ENCODE measurements at regions not wholly inside any gene's neighbourhood (a gene's known extent, or its start where the extent isn't known, plus 50 kb on each side); places are given as distances from the start of the nearest gene placed in this dataset.

GRCh38 chr16:25344006-25344405 is 86.4 kb upstream of the ZKSCAN2 start:
- Histone ChIP-seq H3K4me2 (ENCODE audit: insufficient read depth, low read length) (no peak overlapping the region), H3K27ac (ENCODE audit: insufficient read depth, low read depth, low read length) (no peak overlapping the region), H3K9ac (replicated peaks; ENCODE audit: extremely low read depth, insufficient read depth, low read length) (no peak overlapping the region), H3K9me1 (replicated peaks; ENCODE audit: control insufficient read depth, extremely low read depth, insufficient read depth, low read length) (no peaks in the 10 kb centered on the region), H3K27me3 (ENCODE audit: control insufficient read depth in 2 of 2, insufficient read depth in 2 of 2, low read length in 2 of 2) (no peaks in the 10 kb centered on the region), H4K20me1 (replicated peaks; ENCODE audit: control insufficient read depth, extremely low read depth, insufficient read depth, low read length) (no peaks in the 10 kb centered on the region), H2AFZ (ENCODE audit: low read depth, low read length) (no peak overlapping the region), H3K9me3 (replicated peaks; ENCODE audit: control insufficient read depth, insufficient read depth, low read length) (no peaks in the 10 kb centered on the region), H3K4me3 (replicated peaks in 1 of 3; ENCODE audit: insufficient read depth in 1 of 3, low read depth in 1 of 3, low read length in 3 of 3) (no peak overlapping the region), H3K4me1 (ENCODE audit: control insufficient read depth, extremely low read depth, insufficient read depth, low read length) (no peaks in the 10 kb centered on the region), H3K79me2 (ENCODE audit: control insufficient read depth, insufficient read depth, low read length) (no peaks in the 10 kb centered on the region), H3K36me3 (ENCODE audit: control insufficient read depth in 2 of 2, extremely low read depth in 1 of 2, insufficient read depth in 2 of 2, low read length in 2 of 2) (no peaks in the 10 kb centered on the region)
- CTCF ChIA-PET: no interaction called here
- dilution Hi-C loops (cut with MboI; ENCODE audit: extremely low pct_ligation_motif_present, low sequenced_read_pairs): no loop called here
- POLR2A ChIA-PET: no interaction called here
- no peak for DNase-seq (ENCODE audit: low read depth, low spot score)
- intact Hi-C loops (cut with micrococcal nuclease): no loop called here
- no peak for TF ChIP-seq MAX (IDR thresholded peaks at IDR 0.05; ENCODE audit: insufficient read depth, insufficient read length)
- no peak for TF ChIP-seq GATA2 (IDR thresholded peaks at IDR 0.05; ENCODE audit: insufficient read depth, insufficient read length, low read depth, low read length)
- TF ChIP-seq MYC (IDR thresholded peaks at IDR 0.05; ENCODE audit: low read depth, low read length): no peak
- TF ChIP-seq POLR2AphosphoS5 (IDR thresholded peaks at IDR 0.05; ENCODE audit: insufficient read depth, low read depth, low read length): no peak
- no peak for TF ChIP-seq EZH2 (IDR thresholded peaks at IDR 0.05; ENCODE audit: borderline replicate concordance, low read depth, low read length, severe bottlenecking)
- TF ChIP-seq POLR2A (IDR thresholded peaks at IDR 0.05; ENCODE audit: low read depth, low read length): no peak
- TF ChIP-seq FOS (IDR thresholded peaks at IDR 0.05; ENCODE audit: borderline replicate concordance, insufficient read depth, low read length): no peak
- no peak for TF ChIP-seq CTCF (IDR thresholded peaks at IDR 0.05; ENCODE audit: extremely low read depth in 1 of 2, insufficient read depth in 1 of 2, low read depth in 1 of 2, low read length in 2 of 2)
- no peak for TF ChIP-seq JUN (IDR thresholded peaks at IDR 0.05; ENCODE audit: borderline replicate concordance, insufficient read depth, insufficient read length, low read depth)
- BruUV-seq (replicated peaks): no TSS peak
- no peak for FAIRE-seq
